Kidney (tissue), 13 donors: ENCODE measurements at regions not wholly inside any gene's neighbourhood (a gene's known extent, or its start where the extent isn't known, plus 50 kb on each side); places are given as distances from the start of the nearest gene placed in this dataset.

ENCODE experiments used
- DNase-seq, 5 donors: peaks; one replicate each; pipeline ENCODE4 v3.0.0-alpha.2; 2013 to 2020
- FAIRE-seq: peaks from 2 replicates; lab custom pipeline; 2012; peaks lifted over from hg19 to GRCh38; lab: Jason Lieb, UNC
- H3K27ac ChIP-seq, 2 donors: one replicate each; pipeline ENCODE4 v1.7.0; 2013; ENCODE audit warnings: low read depth in 2 of 2, low read length in 2 of 2, inconsistent platforms in 1 of 2
- H3K27me3 ChIP-seq: one replicate; pipeline ENCODE4 v1.7.1; 2013; ENCODE audit warnings: low read length, inconsistent platforms; ENCODE audit not compliant: control insufficient read depth, insufficient read depth
- H3K36me3 ChIP-seq, 3 donors: one replicate each; pipeline versions ENCODE4 v1.7.0 to v1.7.1; 2013; ENCODE audit warnings: low read length in 3 of 3, control low read depth in 1 of 3, inconsistent platforms in 1 of 3; ENCODE audit not compliant: insufficient read depth in 3 of 3, control insufficient read depth in 2 of 3
- H3K4me1 ChIP-seq, 3 donors: one replicate each; pipeline versions ENCODE4 v1.7.0 to v1.7.1; 2013; ENCODE audit warnings: low read length in 3 of 3, inconsistent platforms in 1 of 3, low read depth in 1 of 3; ENCODE audit not compliant: control insufficient read depth in 2 of 3, insufficient read depth in 2 of 3
- H3K4me3 ChIP-seq, 3 donors: one replicate each; pipeline versions ENCODE4 v1.7.0 to v1.8.1; 2013; ENCODE audit warnings: low read length in 3 of 3, control low read depth in 1 of 3, inconsistent platforms in 1 of 3
- H3K9ac ChIP-seq, 3 donors: one replicate each; pipeline versions ENCODE4 v1.7.0 to v1.7.1; 2013; ENCODE audit warnings: low read length in 3 of 3, control low read depth in 1 of 3, inconsistent platforms in 1 of 3
- H3K9me3 ChIP-seq, 3 donors: one replicate each; pipeline versions ENCODE4 v1.7.0 to v1.7.1; 2013; ENCODE audit warnings: low read length in 3 of 3, control low read depth in 1 of 3, inconsistent platforms in 1 of 3; ENCODE audit not compliant: control insufficient read depth in 2 of 3, insufficient read depth in 1 of 3
- CTCF ChIP-seq: IDR thresholded peaks from 3 replicates; pipeline ENCODE4 v1.5.1; 2012; ENCODE audit warnings: mild to moderate bottlenecking, moderate library complexity, borderline replicate concordance; ENCODE audit not compliant: insufficient read depth; ENCODE audit errors: extremely low read depth
- intact Hi-C: fragments of 100-400 bp; cut with DNase I; formaldehyde crosslinking; loops from one replicate; pipeline ENCODE4 v1.11.1; 2022
- donor health status: control.
- donor health status: control.
- donor health status: control.
- donor health status: control.
- donor health status: control.
- donor health status: DM: yes; HTN: yes; CAD: no.
- donor health status: Normal renal cell carcinoma (clear cell type).

DNA sequence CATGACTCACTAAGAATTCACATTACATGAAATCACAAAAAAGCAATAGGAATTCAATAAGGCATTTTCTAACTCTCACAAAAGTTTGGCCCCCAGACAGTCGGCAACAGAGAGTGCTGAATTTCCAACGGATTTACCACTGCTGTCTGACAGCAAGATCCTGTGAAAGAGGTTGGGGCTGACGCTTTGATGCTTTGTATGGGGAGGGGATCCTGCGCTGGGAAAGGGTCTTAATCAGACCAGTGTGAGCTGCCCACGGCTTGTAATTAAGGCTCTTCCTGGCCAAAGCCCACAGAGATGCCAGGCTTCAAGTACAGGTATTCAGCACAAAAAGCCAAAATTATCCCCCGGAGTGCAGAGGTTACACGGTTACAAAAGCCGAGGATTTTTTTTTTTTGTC, 66.8 kb upstream of the TMCC3 start:
- no peak for DNase-seq
- intact Hi-C loops: no loop called here
- Histone ChIP-seq H3K4me3 (no peak overlapping the region), H3K9ac (no peak overlapping the region), H3K27ac (no peak overlapping the region), H3K4me1 (no peaks in the 10 kb centered on the region), H3K27me3 (no peaks in the 10 kb centered on the region), H3K36me3 (no peaks in the 10 kb centered on the region), H3K9me3 (no peaks in the 10 kb centered on the region)
- TF ChIP-seq CTCF: no peak
- FAIRE-seq: no peak

DNA sequence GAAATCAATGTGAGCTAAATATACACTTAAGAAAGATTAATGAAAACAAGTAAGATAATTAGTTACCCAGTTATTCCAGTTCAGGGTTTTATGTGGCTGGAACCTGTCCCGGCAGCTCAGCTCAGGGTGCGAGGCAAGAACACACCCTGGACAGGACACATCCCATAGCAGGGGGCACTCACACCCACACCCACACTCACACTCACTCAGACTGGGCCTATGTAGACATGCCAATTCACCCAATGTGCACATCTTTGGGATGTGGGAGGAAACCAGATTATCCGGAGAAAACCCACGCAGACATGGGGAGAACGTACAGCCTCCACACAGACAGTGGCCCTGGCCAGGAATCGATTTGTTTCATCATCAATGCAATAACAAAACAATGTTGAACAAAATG, 66.0 kb upstream of the TMCC3 start:
- Histone ChIP-seq H3K27me3 (no peaks in the 10 kb centered on the region), H3K27ac (no peak overlapping the region), H3K9me3 (no peaks in the 10 kb centered on the region), H3K9ac (no peak overlapping the region), H3K4me3 (no peak overlapping the region), H3K4me1 (no peaks in the 10 kb centered on the region), H3K36me3 (no peaks in the 10 kb centered on the region)
- no peak for TF ChIP-seq CTCF
- intact Hi-C loops: no loop called here
- no peak for FAIRE-seq
- DNase-seq: no peak

DNA sequence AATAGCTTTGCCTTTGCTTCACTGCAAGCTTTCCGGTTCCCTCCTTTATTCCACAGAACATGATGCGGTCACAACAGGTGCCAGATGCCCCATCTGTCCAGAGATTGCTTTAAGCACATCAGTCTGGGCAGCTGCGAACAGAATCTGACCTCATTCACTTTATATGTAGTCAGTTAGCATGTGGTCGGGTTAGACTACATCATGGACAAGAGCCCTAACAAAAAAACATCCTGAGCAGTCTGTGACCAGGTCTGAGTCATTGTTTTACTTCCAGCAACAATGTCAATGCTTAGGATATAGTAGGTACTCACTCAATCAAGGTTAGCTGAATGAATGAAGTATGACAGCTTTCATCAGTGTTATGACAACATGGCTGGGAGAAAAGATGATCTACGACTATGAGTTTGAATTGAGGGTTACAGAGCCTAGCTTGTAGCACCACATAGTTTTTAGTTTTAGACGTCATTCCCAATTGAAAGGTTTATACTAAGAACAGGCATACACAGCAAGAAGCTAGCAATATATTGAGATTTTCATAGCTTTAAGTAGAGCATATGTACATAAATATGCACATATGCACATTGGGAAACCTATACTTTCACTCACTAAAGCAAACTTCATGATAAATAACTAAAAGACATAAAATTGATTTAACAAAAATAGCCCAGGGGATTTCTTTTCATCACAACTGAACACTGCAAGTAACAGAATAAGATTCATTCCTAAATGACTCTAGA, 64.2 kb upstream of the TMCC3 start:
- no peaks in the 10 kb centered on the region for H3K9me3 ChIP-seq
- no peaks in the 10 kb centered on the region for H3K36me3 ChIP-seq
- no peaks in the 10 kb centered on the region for H3K27me3 ChIP-seq
- no peak overlapping the region for H3K27ac ChIP-seq
- H3K9ac ChIP-seq: no peak overlapping the region
- no peaks in the 10 kb centered on the region for H3K4me1 ChIP-seq
- TF ChIP-seq CTCF: no peak
- no peak overlapping the region for H3K4me3 ChIP-seq
- intact Hi-C loops: no loop called here
- DNase-seq (no peak), FAIRE-seq (no peak)
